Osteoblast (primary cell): ENCODE measurements at regions not wholly inside any gene's neighbourhood (a gene's known extent, or its start where the extent isn't known, plus 50 kb on each side); places are given as distances from the start of the nearest gene placed in this dataset.

Experiments used
- DNase-seq: peaks from one replicate; pipeline ENCODE4 v3.0.0; 2011; ENCODE audit warnings: low spot score, mixed read lengths; ENCODE audit not compliant: insufficient read length; ENCODE audit errors: missing footprints
- H2AFZ ChIP-seq: 2 replicates; pipeline ENCODE4 v1.6.0; 2011; ENCODE audit warnings: mild to moderate bottlenecking, low read length
- H3K27ac ChIP-seq: 2 replicates; pipeline ENCODE4 v1.5.1; 2011; ENCODE audit warnings: mild to moderate bottlenecking, low read depth, low read length, moderate library complexity
- H3K27me3 ChIP-seq: 2 replicates; pipeline ENCODE4 v1.6.0; 2012; ENCODE audit warnings: mild to moderate bottlenecking, control low read depth, inconsistent platforms, low read length, moderate library complexity; ENCODE audit not compliant: insufficient read depth
- H3K36me3 ChIP-seq: 2 replicates; pipeline ENCODE4 v1.5.1; 2011; ENCODE audit warnings: mild to moderate bottlenecking, low read length, control low read depth, moderate library complexity; ENCODE audit not compliant: insufficient read depth
- H3K4me1 ChIP-seq: 2 replicates; pipeline ENCODE4 v1.5.1; 2011; ENCODE audit warnings: mild to moderate bottlenecking, low read length, control low read depth, moderate library complexity; ENCODE audit not compliant: insufficient read depth
- H3K4me2 ChIP-seq: 2 replicates; pipeline ENCODE4 v1.6.0; 2011; ENCODE audit warnings: mild to moderate bottlenecking, low read length; ENCODE audit not compliant: insufficient read depth
- H3K4me3 ChIP-seq: fragments of 200-600 bp; sonication (generic); 3 replicates; pipeline ENCODE4 v1.5.1; 2012; ENCODE audit warnings: mild to moderate bottlenecking, low read length, inconsistent platforms; ENCODE audit not compliant: insufficient read depth
- H3K79me2 ChIP-seq: 2 replicates; pipeline ENCODE4 v1.6.0; 2012; ENCODE audit warnings: mild to moderate bottlenecking, low read length, control low read depth, inconsistent platforms; ENCODE audit not compliant: insufficient read depth
- H3K9me3 ChIP-seq: 2 replicates; pipeline ENCODE4 v1.5.1; 2011; ENCODE audit warnings: low read depth, low read length, control low read depth
- H4K20me1 ChIP-seq: 2 replicates; pipeline ENCODE4 v1.6.0; 2012; ENCODE audit warnings: mild to moderate bottlenecking, low read length, control low read depth; ENCODE audit not compliant: insufficient read depth
- CTCF ChIP-seq: IDR thresholded peaks from 2 replicates; pipeline ENCODE4 v1.5.1; 2011; ENCODE audit warnings: mild to moderate bottlenecking, low read depth, low read length, moderate library complexity; ENCODE audit errors: extremely low read depth

GRCh38 chr17:72563952-72564351, 443.1 kb downstream of the SOX9 start:
- Histone ChIP-seq H4K20me1 (peaks cover 32% of the 10 kb centered on the region), H3K36me3 (no peaks in the 10 kb centered on the region), H3K4me3 (no peak overlapping the region), H3K27me3 (no peaks in the 10 kb centered on the region), H3K27ac (no peak overlapping the region), H3K79me2 (peaks cover 23% of the 10 kb centered on the region), H3K4me2 (no peak overlapping the region), H3K4me1 (peaks cover 7% of the 10 kb centered on the region), H2AFZ (no peak overlapping the region), H3K9me3 (no peaks in the 10 kb centered on the region)
- DNase-seq, result no peak
- TF ChIP-seq CTCF, result no peak

- Histone ChIP-seq H3K79me2 (peaks cover 28% of the 10 kb centered on the region), H3K36me3 (no peaks in the 10 kb centered on the region), H4K20me1 (peaks cover 31% of the 10 kb centered on the region), H3K9me3 (no peaks in the 10 kb centered on the region), H3K27ac (no peak overlapping the region), H2AFZ (no peak overlapping the region), H3K4me3 (no peak overlapping the region), H3K27me3 (no peaks in the 10 kb centered on the region), H3K4me2 (no peak overlapping the region), H3K4me1 (peaks cover 7% of the 10 kb centered on the region)
- DNase-seq, result no peak
- no peak for TF ChIP-seq CTCF
These were observed 444.2 kb downstream of the SOX9 start for GRCh38 chr17:72565006-72565405.

GRCh38 chr17:72565758-72566157, 444.9 kb downstream of the SOX9 start:
- H3K4me1 ChIP-seq, result peaks cover 2% of the 10 kb centered on the region
- peaks cover 26% of the 10 kb centered on the region for H3K79me2 ChIP-seq
- no peaks in the 10 kb centered on the region for H3K36me3 ChIP-seq
- peaks cover 25% of the 10 kb centered on the region for H4K20me1 ChIP-seq
- H3K27ac ChIP-seq, result no peak overlapping the region
- no peak overlapping the region for H2AFZ ChIP-seq
- DNase-seq, result no peak
- H3K27me3 ChIP-seq, result no peaks in the 10 kb centered on the region
- TF ChIP-seq CTCF, result no peak
- H3K4me3 ChIP-seq, result no peak overlapping the region
- H3K9me3 ChIP-seq, result no peaks in the 10 kb centered on the region
- no peak overlapping the region for H3K4me2 ChIP-seq

- H3K27ac ChIP-seq, result no peak overlapping the region
- H3K4me3 ChIP-seq, result peak overlapping the region; percentile 43
- no peaks in the 10 kb centered on the region for H3K36me3 ChIP-seq
- TF ChIP-seq CTCF, result no peak
- H4K20me1 ChIP-seq, result peaks cover 34% of the 10 kb centered on the region
- H3K4me2 ChIP-seq, result peak overlapping the region; percentile 64
- H3K27me3 ChIP-seq, result no peaks in the 10 kb centered on the region
- no peaks in the 10 kb centered on the region for H3K4me1 ChIP-seq
- peaks cover 30% of the 10 kb centered on the region for H3K79me2 ChIP-seq
- H3K9me3 ChIP-seq, result no peaks in the 10 kb centered on the region
- peak overlapping the region; percentile 41 for H2AFZ ChIP-seq
- DNase-seq, result peak; percentile 82
These were observed 446.1 kb downstream of the SOX9 start for GRCh38 chr17:72566671-72567484.
